ENCODE measurements at regions not wholly inside any gene's neighbourhood (a gene's known extent, or its start where the extent isn't known, plus 50 kb on each side); places are given as distances from the start of the nearest gene placed in this dataset.

DNA sequence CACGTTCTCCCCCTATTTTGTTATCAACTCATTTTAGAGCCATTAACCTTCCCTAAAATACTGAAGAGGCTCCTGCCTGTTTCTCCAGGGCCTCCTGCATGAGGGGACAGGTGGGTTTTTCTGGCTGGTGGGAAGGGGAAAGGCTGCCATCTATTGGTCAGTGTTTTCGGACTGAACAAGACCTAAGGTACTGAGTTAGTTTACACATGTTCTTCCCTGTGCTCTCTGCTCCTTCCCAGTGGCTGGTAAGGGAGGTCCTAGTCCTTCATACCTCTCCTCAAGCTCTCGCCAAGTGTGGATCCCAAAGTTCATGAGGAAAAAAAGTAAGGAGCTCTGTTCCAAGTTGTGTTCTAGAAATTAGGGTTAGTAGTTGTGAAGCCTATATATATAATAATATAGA is 357.5 kb downstream of the FSCB start:
- CTCF ChIA-PET, result no interaction called here
- Histone ChIP-seq H3K27ac (ENCODE audit: insufficient read depth, low read depth, low read length) (no peak overlapping the region), H3K79me2 (ENCODE audit: control insufficient read depth, insufficient read depth, low read length) (no peaks in the 10 kb centered on the region), H3K4me3 (replicated peaks in 1 of 3; ENCODE audit: insufficient read depth in 1 of 3, low read depth in 1 of 3, low read length in 3 of 3) (no peak overlapping the region), H3K4me2 (ENCODE audit: insufficient read depth, low read length) (no peak overlapping the region), H2AFZ (ENCODE audit: low read depth, low read length) (no peak overlapping the region), H3K4me1 (ENCODE audit: control insufficient read depth, extremely low read depth, insufficient read depth, low read length) (no peaks in the 10 kb centered on the region), H4K20me1 (replicated peaks; ENCODE audit: control insufficient read depth, extremely low read depth, insufficient read depth, low read length) (no peaks in the 10 kb centered on the region), H3K9me1 (replicated peaks; ENCODE audit: control insufficient read depth, extremely low read depth, insufficient read depth, low read length) (no peaks in the 10 kb centered on the region), H3K27me3 (ENCODE audit: control insufficient read depth in 2 of 2, insufficient read depth in 2 of 2, low read length in 2 of 2) (no peaks in the 10 kb centered on the region), H3K9ac (replicated peaks; ENCODE audit: extremely low read depth, insufficient read depth, low read length) (no peak overlapping the region), H3K36me3 (ENCODE audit: control insufficient read depth in 2 of 2, extremely low read depth in 1 of 2, insufficient read depth in 2 of 2, low read length in 2 of 2) (no peaks in the 10 kb centered on the region), H3K9me3 (replicated peaks; ENCODE audit: control insufficient read depth, insufficient read depth, low read length) (peaks cover 5% of the 10 kb centered on the region)
- BruUV-seq (replicated peaks), result no TSS peak
- intact Hi-C loops (cut with micrococcal nuclease), result no loop called here
- TF ChIP-seq MYC (IDR thresholded peaks at IDR 0.05; ENCODE audit: low read depth, low read length) (no peak), GATA2 (IDR thresholded peaks at IDR 0.05; ENCODE audit: insufficient read depth, insufficient read length, low read depth, low read length) (no peak), JUN (IDR thresholded peaks at IDR 0.05; ENCODE audit: borderline replicate concordance, insufficient read depth, insufficient read length, low read depth) (no peak), EZH2 (IDR thresholded peaks at IDR 0.05; ENCODE audit: borderline replicate concordance, low read depth, low read length, severe bottlenecking) (no peak), POLR2AphosphoS5 (IDR thresholded peaks at IDR 0.05; ENCODE audit: insufficient read depth, low read depth, low read length) (no peak), POLR2A (IDR thresholded peaks at IDR 0.05; ENCODE audit: low read depth, low read length) (no peak), FOS (IDR thresholded peaks at IDR 0.05; ENCODE audit: borderline replicate concordance, insufficient read depth, low read length) (no peak)
- TF ChIP-seq, protein P1, sequence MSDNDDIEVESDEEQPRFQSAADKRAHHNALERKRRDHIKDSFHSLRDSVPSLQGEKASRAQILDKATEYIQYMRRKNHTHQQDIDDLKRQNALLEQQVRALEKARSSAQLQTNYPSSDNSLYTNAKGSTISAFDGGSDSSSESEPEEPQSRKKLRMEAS (IDR thresholded peaks at IDR 0.05; ENCODE audit: insufficient read depth, insufficient read length), result no peak
- TF ChIP-seq, protein P2, sequence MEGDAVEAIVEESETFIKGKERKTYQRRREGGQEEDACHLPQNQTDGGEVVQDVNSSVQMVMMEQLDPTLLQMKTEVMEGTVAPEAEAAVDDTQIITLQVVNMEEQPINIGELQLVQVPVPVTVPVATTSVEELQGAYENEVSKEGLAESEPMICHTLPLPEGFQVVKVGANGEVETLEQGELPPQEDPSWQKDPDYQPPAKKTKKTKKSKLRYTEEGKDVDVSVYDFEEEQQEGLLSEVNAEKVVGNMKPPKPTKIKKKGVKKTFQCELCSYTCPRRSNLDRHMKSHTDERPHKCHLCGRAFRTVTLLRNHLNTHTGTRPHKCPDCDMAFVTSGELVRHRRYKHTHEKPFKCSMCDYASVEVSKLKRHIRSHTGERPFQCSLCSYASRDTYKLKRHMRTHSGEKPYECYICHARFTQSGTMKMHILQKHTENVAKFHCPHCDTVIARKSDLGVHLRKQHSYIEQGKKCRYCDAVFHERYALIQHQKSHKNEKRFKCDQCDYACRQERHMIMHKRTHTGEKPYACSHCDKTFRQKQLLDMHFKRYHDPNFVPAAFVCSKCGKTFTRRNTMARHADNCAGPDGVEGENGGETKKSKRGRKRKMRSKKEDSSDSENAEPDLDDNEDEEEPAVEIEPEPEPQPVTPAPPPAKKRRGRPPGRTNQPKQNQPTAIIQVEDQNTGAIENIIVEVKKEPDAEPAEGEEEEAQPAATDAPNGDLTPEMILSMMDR (IDR thresholded peaks at IDR 0.05; ENCODE audit: extremely low read depth in 1 of 2, insufficient read depth in 1 of 2, low read depth in 1 of 2, low read length in 2 of 2), result no peak
- dilution Hi-C loops (cut with MboI; ENCODE audit: extremely low pct_ligation_motif_present, low sequenced_read_pairs), result no loop called here
- POLR2A ChIA-PET, result no interaction called here
- FAIRE-seq, result no peak
- DNase-seq (ENCODE audit: low read depth, low spot score), result no peak

All from endothelial cell of umbilical vein (primary cell).